OCI-LY7 (cell line): ENCODE measurements at regions not wholly inside any gene's neighbourhood (a gene's known extent, or its start where the extent isn't known, plus 50 kb on each side); places are given as distances from the start of the nearest gene placed in this dataset.

Experiments
- CTCF ChIP-seq: fragments of 200-600 bp; sonication (generic); conservative IDR thresholded peaks from 2 replicates; pipeline ENCODE4 v1.5.1; 2014; ENCODE audit warnings: mild to moderate bottlenecking, antibody characterized with exemption, low read length, moderate library complexity, mixed read lengths
- EZH2phosphoT487 ChIP-seq: fragments of 200-600 bp; sonication (generic); IDR thresholded peaks from 2 replicates; pipeline ENCODE4 v1.6.1; 2018; ENCODE audit warnings: low read depth, borderline replicate concordance, mild to moderate bottlenecking, mixed run types, antibody characterized with exemption, low read length, moderate library complexity, mixed read lengths

- TF ChIP-seq CTCF = no peak
- no peak for TF ChIP-seq EZH2phosphoT487
Measured at GRCh38 chr3:2024713-2025112, 74.0 kb upstream of the CNTN4 start.
